ENCODE measurements at regions not wholly inside any gene's neighbourhood (a gene's known extent, or its start where the extent isn't known, plus 50 kb on each side); places are given as distances from the start of the nearest gene placed in this dataset.
"Not testable (repeated sequence)": the region's sequence is repeated elsewhere in the genome, so short reads cannot be mapped to it uniquely, and the experiment has no call there.

- Histone ChIP-seq H3K4me3 (ENCODE audit: low read length in 3 of 3) (no peak overlapping the region), H3K36me3 (ENCODE audit: control insufficient read depth in 2 of 3, insufficient read depth in 3 of 3, low read length in 3 of 3) (no peaks in the 10 kb centered on the region), H3K9ac (ENCODE audit: low read length in 3 of 3) (no peak overlapping the region), H3K9me3 (ENCODE audit: control insufficient read depth in 2 of 3, insufficient read depth in 1 of 3, low read length in 3 of 3) (no peaks in the 10 kb centered on the region), H3K27ac (ENCODE audit: low read depth in 2 of 2, low read length in 2 of 2) (no peak overlapping the region), H3K4me1 (ENCODE audit: control insufficient read depth in 2 of 3, insufficient read depth in 2 of 3, low read depth in 1 of 3, low read length in 3 of 3) (no peaks in the 10 kb centered on the region), H3K27me3 (ENCODE audit: control insufficient read depth, insufficient read depth, low read length) (no peaks in the 10 kb centered on the region)
- TF ChIP-seq CTCF (IDR thresholded peaks at IDR 0.05; ENCODE audit: borderline replicate concordance, extremely low read depth, insufficient read depth) = no peak
- intact Hi-C loops (cut with DNase I) = no loop called here
- DNase-seq = no peak
- no peak for FAIRE-seq
Measured at GRCh38 chr13:44730099-44730498, 154.0 kb upstream of the TSC22D1 start.

- H3K27me3 ChIP-seq (ENCODE audit: control insufficient read depth, insufficient read depth, low read length); FAIRE-seq; H3K27ac ChIP-seq (ENCODE audit: low read depth in 2 of 2, low read length in 2 of 2); H3K9ac ChIP-seq (ENCODE audit: low read length in 3 of 3); H3K4me3 ChIP-seq (ENCODE audit: low read length in 3 of 3); H3K36me3 ChIP-seq (ENCODE audit: control insufficient read depth in 2 of 3, insufficient read depth in 3 of 3, low read length in 3 of 3); DNase-seq; H3K4me1 ChIP-seq (ENCODE audit: control insufficient read depth in 2 of 3, insufficient read depth in 2 of 3, low read depth in 1 of 3, low read length in 3 of 3); H3K9me3 ChIP-seq (ENCODE audit: control insufficient read depth in 2 of 3, insufficient read depth in 1 of 3, low read length in 3 of 3); intact Hi-C loops (cut with DNase I): not testable (repeated sequence)
Measured at GRCh38 chr13:44727591-44727990, 151.5 kb upstream of the TSC22D1 start.

- Histone ChIP-seq H3K9me3 (ENCODE audit: control insufficient read depth in 2 of 3, insufficient read depth in 1 of 3, low read length in 3 of 3) (no peaks in the 10 kb centered on the region), H3K4me1 (ENCODE audit: control insufficient read depth in 2 of 3, insufficient read depth in 2 of 3, low read depth in 1 of 3, low read length in 3 of 3) (no peaks in the 10 kb centered on the region), H3K9ac (ENCODE audit: low read length in 3 of 3) (no peak overlapping the region), H3K4me3 (ENCODE audit: low read length in 3 of 3) (no peak overlapping the region), H3K27ac (ENCODE audit: low read depth in 2 of 2, low read length in 2 of 2) (no peak overlapping the region), H3K27me3 (ENCODE audit: control insufficient read depth, insufficient read depth, low read length) (no peaks in the 10 kb centered on the region), H3K36me3 (ENCODE audit: control insufficient read depth in 2 of 3, insufficient read depth in 3 of 3, low read length in 3 of 3) (no peaks in the 10 kb centered on the region)
- DNase-seq (no peak), FAIRE-seq (no peak)
- intact Hi-C loops (cut with DNase I) = no loop called here
- no peak for TF ChIP-seq CTCF (IDR thresholded peaks at IDR 0.05; ENCODE audit: borderline replicate concordance, extremely low read depth, insufficient read depth)
Measured at GRCh38 chr13:44726778-44727177, 150.6 kb upstream of the TSC22D1 start.

- Histone ChIP-seq H3K9me3 (ENCODE audit: control insufficient read depth in 2 of 3, insufficient read depth in 1 of 3, low read length in 3 of 3) (no peaks in the 10 kb centered on the region), H3K9ac (ENCODE audit: low read length in 3 of 3) (no peak overlapping the region), H3K4me3 (ENCODE audit: low read length in 3 of 3) (no peak overlapping the region), H3K4me1 (ENCODE audit: control insufficient read depth in 2 of 3, insufficient read depth in 2 of 3, low read depth in 1 of 3, low read length in 3 of 3) (no peaks in the 10 kb centered on the region), H3K27ac (ENCODE audit: low read depth in 2 of 2, low read length in 2 of 2) (no peak overlapping the region), H3K36me3 (ENCODE audit: control insufficient read depth in 2 of 3, insufficient read depth in 3 of 3, low read length in 3 of 3) (no peaks in the 10 kb centered on the region), H3K27me3 (ENCODE audit: control insufficient read depth, insufficient read depth, low read length) (no peaks in the 10 kb centered on the region)
- no peak for FAIRE-seq
- intact Hi-C loops (cut with DNase I) = no loop called here
- no peak for TF ChIP-seq CTCF (IDR thresholded peaks at IDR 0.05; ENCODE audit: borderline replicate concordance, extremely low read depth, insufficient read depth)
- no peak for DNase-seq
Measured at GRCh38 chr13:44726214-44726613, 150.1 kb upstream of the TSC22D1 start.

All from kidney (tissue), 13 donors.